GM12801 (cell line): ENCODE measurements at regions not wholly inside any gene's neighbourhood (a gene's known extent, or its start where the extent isn't known, plus 50 kb on each side); places are given as distances from the start of the nearest gene placed in this dataset.

ENCODE experiments used
- TF ChIP-seq, protein P1 (sequence below): IDR thresholded peaks from one replicate; pipeline ENCODE4 v1.5.1; 2011; ENCODE audit warnings: control low read depth; ENCODE audit not compliant: insufficient read length; ENCODE audit errors: extremely low read depth

DNA sequence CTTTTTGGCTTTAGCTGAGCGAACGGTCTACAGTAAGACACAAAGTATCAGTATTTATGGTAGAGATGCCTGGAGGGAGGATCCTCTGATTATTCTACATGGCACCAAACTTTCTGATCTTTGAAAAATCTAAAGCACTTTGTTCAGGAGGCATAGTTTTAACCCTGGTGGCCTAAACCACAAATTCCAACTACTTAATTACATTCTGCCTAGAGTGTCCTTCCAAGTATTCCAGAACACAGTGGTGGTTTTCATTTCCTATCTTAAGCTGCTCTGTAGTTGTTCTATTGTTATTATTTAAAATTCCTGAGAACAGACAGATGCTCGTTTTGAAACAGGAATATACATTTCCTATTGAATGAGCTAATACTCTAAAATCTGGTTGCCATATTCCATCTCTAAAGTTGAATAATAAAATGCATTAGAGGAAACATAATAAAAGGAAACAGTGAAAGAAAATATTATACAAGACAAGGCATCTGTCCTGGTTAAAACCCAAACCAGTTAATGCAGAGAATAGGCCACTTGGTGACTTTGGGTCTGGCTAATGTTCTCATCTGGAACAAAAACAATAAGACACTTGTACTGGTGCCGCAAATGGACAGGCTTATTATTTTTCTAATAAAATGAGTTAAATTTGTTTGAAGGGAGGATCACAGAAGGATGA, 657.4 kb downstream of the SPRY1 start:
- TF ChIP-seq, protein P1, sequence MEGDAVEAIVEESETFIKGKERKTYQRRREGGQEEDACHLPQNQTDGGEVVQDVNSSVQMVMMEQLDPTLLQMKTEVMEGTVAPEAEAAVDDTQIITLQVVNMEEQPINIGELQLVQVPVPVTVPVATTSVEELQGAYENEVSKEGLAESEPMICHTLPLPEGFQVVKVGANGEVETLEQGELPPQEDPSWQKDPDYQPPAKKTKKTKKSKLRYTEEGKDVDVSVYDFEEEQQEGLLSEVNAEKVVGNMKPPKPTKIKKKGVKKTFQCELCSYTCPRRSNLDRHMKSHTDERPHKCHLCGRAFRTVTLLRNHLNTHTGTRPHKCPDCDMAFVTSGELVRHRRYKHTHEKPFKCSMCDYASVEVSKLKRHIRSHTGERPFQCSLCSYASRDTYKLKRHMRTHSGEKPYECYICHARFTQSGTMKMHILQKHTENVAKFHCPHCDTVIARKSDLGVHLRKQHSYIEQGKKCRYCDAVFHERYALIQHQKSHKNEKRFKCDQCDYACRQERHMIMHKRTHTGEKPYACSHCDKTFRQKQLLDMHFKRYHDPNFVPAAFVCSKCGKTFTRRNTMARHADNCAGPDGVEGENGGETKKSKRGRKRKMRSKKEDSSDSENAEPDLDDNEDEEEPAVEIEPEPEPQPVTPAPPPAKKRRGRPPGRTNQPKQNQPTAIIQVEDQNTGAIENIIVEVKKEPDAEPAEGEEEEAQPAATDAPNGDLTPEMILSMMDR = no peak

DNA sequence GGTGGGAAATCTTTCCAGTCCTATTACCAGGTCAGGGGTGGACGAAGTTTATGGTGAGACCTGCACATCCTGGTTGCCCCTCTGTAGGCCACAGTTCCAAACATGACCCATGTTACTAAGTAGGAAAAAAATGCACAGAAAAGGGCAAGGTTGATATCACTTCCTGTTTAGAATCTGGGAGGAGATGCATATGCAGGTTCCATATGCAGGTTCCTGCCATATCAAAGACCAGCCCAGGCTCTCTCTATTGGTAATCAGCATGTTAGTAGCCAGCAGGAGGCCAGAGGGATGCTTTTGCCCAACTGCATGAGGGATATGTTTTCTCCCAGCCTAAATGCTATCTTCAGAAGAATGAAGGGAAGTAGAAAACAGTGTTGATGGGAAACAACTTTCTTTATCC, 657.2 kb downstream of the ANKRD50 start:
- TF ChIP-seq, protein P1 = no peak

DNA sequence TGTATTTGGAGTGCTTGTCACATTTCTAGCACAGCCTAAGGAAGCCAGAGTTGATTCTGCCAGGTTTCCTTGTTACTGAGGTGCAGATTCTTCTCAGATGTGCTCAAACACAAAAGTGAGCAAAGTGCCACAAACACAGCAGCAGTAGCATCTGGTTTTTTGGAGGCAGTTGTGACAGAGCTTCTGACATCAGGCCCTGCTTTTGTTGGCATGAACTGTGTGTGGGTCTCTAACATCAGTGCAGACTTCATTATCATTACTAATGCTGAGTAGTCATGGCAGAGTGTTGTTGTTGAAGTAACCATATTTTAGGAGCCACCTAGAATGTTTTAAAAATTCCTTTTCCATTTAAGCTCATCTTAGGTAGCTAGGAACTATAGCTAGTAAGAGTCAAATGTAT, 656.6 kb downstream of the ANKRD50 start:
- TF ChIP-seq, protein P1 = no peak

DNA sequence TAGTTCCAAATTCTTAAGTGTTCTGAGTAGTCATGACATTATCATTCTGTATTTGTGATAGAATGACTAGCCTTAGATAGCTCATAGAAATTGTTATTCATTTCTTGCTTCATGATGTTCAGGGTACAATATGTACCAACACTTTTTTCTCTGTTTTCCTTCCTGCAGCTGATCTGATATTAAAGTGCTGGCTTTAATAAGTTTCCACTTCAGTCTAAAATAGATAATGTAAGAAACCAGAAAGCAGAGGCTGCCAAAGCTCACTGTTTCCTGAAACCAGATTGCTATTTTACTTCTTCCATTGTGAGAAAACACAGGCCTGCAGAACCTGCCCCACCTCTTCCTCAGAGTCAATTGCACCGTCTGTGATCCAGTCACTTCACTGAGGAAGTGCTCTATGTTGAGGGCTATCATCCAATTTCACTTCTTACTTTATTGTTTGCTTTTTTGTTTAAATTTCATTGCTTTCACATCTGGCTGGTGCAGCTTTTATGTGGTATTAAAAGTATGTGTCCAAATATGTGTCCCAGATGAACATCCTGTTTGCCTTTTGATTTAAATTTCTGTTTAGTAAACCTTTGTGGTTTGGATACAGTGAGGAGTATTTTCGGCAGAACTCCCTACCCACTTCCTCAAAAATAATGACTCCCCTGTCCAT, 652.1 kb downstream of the ANKRD50 start:
- TF ChIP-seq, protein P1 = no peak

DNA sequence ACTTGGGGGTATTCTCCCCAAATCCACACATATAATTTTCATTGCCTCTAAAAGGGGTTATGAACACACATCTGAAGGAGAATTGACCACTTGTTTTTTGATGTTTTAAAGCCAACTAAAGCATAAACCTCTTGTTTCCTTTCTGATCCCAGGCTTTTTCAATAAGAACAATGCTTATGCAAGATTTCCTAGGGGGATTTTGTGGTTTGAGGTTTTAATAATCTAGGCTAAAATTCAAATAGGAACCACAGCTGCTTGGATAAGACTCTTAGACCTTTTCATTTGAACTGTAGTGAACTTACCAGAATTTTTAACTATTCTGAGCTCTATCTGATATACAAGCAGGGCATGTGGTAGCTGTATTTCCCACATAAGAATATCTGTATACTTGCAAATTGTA, 651.1 kb downstream of the ANKRD50 start:
- TF ChIP-seq, protein P1 = no peak

DNA sequence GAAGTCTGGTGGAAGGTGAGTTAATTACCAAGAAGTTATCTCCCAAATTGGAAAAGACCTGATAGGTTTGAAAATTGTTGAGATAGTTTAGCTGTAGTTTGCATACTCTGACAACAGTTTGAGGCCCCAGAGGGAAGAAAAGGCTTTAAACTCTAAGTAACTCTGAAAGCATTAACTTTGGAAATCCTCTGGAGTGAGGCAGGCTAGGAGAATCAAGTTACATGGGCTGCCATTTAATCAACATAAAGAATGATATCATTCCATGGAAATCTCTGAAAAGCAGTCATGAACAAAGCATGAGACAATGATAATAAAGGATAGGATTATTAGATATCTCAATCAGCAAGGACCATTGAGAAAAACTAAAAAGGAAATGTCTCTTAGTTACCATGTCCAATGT, 647.1 kb downstream of the ANKRD50 start:
- TF ChIP-seq, protein P1 = no peak

DNA sequence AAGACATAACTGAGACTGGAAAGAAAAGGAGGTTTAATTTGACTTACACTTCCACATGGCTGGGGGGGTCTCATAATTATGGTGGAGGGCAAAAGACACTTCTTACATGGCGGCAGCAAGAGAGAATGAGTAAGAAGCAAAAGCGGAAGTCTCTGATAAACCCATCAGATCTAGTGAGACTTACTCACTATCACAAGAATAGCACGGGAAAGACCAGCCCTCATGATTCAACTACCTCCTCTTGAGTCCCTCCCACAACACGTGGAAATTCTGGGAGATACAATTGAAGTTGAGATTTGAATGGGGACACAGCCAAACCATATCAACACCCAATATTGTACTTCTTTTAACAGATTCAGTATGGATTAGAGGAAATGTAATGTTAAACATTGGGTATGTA, 646.6 kb downstream of the ANKRD50 start:
- TF ChIP-seq, protein P1 = no peak
